Spinal cord (tissue), 9 donors: ENCODE measurements at regions not wholly inside any gene's neighbourhood (a gene's known extent, or its start where the extent isn't known, plus 50 kb on each side); places are given as distances from the start of the nearest gene placed in this dataset.

Source experiments
- DNase-seq, 6 donors: peaks; one replicate each; pipeline versions ENCODE4 v3.0.0 to v3.0.0-alpha.2; 2013 to 2015; ENCODE audit warnings: low spot score in 6 of 6, low read depth in 4 of 6
- H3K27ac ChIP-seq: one replicate; pipeline ENCODE4 v1.5.1; 2013; ENCODE audit warnings: low read depth, low read length, control low read depth
- H3K27me3 ChIP-seq: one replicate; pipeline ENCODE4 v1.6.1; 2013; ENCODE audit warnings: low read length; ENCODE audit not compliant: control insufficient read depth, insufficient read depth
- H3K36me3 ChIP-seq: one replicate; pipeline ENCODE4 v1.6.1; 2013; ENCODE audit warnings: low read length; ENCODE audit not compliant: control insufficient read depth, insufficient read depth
- H3K4me1 ChIP-seq: one replicate; pipeline ENCODE4 v1.6.1; 2013; ENCODE audit warnings: low read length; ENCODE audit not compliant: control insufficient read depth, insufficient read depth
- H3K4me3 ChIP-seq: one replicate; pipeline ENCODE4 v1.5.1; 2013; ENCODE audit warnings: low read depth, low read length, control low read depth
- H3K9me3 ChIP-seq: one replicate; pipeline ENCODE4 v1.6.1; 2013; ENCODE audit warnings: low read length; ENCODE audit not compliant: control insufficient read depth, insufficient read depth
- WGBS: methylation state at CpG from one replicate; pipeline ENCODE4 v1.1.5; 2013; ENCODE audit warnings: missing lambda C conversion rate; ENCODE audit not compliant: insufficient coverage; 5-methylcytosine and 5-hydroxymethylcytosine counted together
- donor health status: healthy.

DNA sequence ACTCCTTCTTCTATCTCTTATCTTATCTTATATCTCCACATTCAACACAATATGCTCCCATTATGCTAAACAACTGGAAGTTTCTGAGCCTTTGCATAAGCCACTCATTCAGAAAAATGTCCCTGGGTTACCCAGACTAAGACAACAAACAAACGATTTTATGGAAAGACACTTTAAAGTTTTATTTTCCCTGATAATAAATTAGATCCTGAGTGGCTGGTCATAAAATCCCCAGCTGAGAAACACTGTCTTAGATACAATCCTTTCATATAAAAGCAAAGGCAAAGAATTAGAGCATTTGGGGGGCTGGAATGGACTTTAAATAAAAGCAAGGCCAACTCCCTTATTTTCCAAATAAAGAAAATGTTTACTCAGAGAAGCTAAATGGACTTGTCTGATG is 322.3 kb downstream of the GBE1 start:
- Histone ChIP-seq H3K36me3 (no peaks in the 10 kb centered on the region), H3K9me3 (no peaks in the 10 kb centered on the region), H3K27me3 (no peaks in the 10 kb centered on the region), H3K4me3 (no peak overlapping the region), H3K27ac (no peak overlapping the region), H3K4me1 (no peaks in the 10 kb centered on the region)
- WGBS = no CpG with 5 or more reads among the region's 1 CpG
- no peak for DNase-seq

DNA sequence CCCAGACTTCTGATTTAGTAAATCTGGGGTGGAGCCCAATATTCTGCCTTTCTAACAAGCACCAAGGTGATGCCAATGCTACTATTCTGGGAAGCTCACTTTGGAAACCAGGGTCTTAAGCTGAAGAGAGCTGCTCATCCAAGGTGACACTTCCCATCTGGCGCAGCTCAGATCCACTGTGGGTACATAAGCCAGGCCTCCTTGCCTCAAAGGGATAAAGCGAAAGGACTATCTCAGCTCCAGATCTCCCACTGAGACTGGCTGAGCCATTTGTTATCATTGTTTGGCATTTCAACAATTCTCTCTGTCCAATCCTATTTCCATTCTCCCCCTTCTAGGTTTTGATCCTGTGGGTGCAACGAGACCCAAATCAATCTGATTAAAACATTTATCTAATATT is 323.8 kb downstream of the GBE1 start:
- Histone ChIP-seq H3K36me3 (no peaks in the 10 kb centered on the region), H3K27me3 (no peaks in the 10 kb centered on the region), H3K9me3 (no peaks in the 10 kb centered on the region), H3K27ac (no peak overlapping the region), H3K4me1 (no peaks in the 10 kb centered on the region), H3K4me3 (no peak overlapping the region)
- no peak for DNase-seq
- 100% methylated on average over 1 of the region's 3 CpGs for WGBS

DNA sequence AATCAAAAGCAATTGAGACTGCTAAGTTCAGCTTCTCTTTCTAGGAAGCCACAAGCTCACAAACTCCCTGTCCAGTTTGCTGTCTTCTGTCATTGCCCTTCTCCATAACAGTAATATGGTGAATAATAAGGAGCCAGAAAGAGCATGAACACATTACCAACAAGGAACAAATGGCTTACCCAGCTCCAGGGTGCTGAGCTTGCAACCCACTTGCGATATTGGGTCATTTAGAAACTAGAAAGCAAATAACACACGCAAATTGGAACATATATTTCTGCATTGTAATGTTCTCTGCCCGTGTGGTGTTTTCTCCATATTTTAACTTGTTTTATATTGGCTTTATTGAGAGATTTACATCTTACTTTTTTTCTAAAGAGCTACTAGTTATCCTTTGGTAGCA is 325.3 kb downstream of the GBE1 start:
- no peaks in the 10 kb centered on the region for H3K4me1 ChIP-seq
- no peaks in the 10 kb centered on the region for H3K27me3 ChIP-seq
- H3K4me3 ChIP-seq = no peak overlapping the region
- no CpG with 5 or more reads among the region's 3 CpGs for WGBS
- H3K27ac ChIP-seq = no peak overlapping the region
- H3K36me3 ChIP-seq = no peaks in the 10 kb centered on the region
- H3K9me3 ChIP-seq = no peaks in the 10 kb centered on the region
- DNase-seq = no peak

GRCh38 chr3:81435050-81435449 is 326.4 kb downstream of the GBE1 start:
- no peak for DNase-seq
- Histone ChIP-seq H3K4me3 (no peak overlapping the region), H3K4me1 (no peaks in the 10 kb centered on the region), H3K27me3 (no peaks in the 10 kb centered on the region), H3K27ac (no peak overlapping the region), H3K36me3 (no peaks in the 10 kb centered on the region), H3K9me3 (no peaks in the 10 kb centered on the region)
- WGBS = no CpG with 5 or more reads among the region's 1 CpG

DNA sequence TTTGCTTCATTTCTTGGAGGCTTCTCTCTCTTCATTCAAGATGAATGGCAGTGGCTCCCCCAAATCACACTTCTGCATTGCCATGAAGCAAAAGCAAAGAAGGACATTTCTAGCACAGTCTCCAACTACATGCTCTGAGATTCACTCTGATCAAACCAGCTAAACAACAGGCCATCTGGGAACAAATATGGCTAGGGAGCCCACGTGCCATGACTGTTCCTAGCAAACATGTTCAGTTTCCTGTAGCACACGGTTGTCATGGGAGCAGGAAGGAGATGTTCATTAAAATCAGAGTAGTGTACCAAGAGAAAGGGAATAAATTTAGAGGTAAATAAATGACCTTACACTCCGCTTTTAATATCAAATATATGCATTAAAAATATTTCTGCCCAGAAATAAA is 327.3 kb downstream of the GBE1 start:
- Histone ChIP-seq H3K27me3 (no peaks in the 10 kb centered on the region), H3K36me3 (no peaks in the 10 kb centered on the region), H3K27ac (no peak overlapping the region), H3K4me3 (no peak overlapping the region), H3K9me3 (no peaks in the 10 kb centered on the region), H3K4me1 (no peaks in the 10 kb centered on the region)
- WGBS = 60% methylated on average over 1 of the region's 3 CpGs
- peak in 1 of 6 donors; percentile 3 for DNase-seq

DNA sequence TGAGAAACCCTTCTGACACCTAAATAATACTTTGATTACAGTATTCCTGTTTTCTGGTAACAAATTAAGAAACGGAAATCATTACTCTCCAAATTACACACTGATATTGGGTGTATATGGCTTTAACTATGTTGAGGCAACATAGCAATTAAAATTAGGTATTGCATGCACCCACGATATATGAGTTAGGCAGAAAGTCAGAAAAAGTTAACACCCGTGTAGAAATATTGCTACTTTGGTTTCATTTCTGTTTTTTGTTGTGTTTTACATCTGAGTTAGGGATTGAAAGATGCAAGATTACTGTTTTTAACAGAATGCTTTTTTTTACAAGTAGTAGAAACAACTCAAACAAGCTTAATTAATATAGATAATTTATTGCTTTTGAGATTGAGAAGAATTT is 327.8 kb downstream of the GBE1 start:
- WGBS = 100% methylated on average over 1 of the region's 3 CpGs
- Histone ChIP-seq H3K27ac (no peak overlapping the region), H3K4me1 (no peaks in the 10 kb centered on the region), H3K27me3 (no peaks in the 10 kb centered on the region), H3K4me3 (no peak overlapping the region), H3K36me3 (no peaks in the 10 kb centered on the region), H3K9me3 (no peaks in the 10 kb centered on the region)
- DNase-seq = no peak

GRCh38 chr3:81432456-81432855 is 329.0 kb downstream of the GBE1 start:
- Histone ChIP-seq H3K4me3 (no peak overlapping the region), H3K36me3 (no peaks in the 10 kb centered on the region), H3K27ac (no peak overlapping the region), H3K9me3 (no peaks in the 10 kb centered on the region), H3K4me1 (no peaks in the 10 kb centered on the region), H3K27me3 (no peaks in the 10 kb centered on the region)
- no CpG with 5 or more reads among the region's 2 CpGs for WGBS
- DNase-seq = no peak

DNA sequence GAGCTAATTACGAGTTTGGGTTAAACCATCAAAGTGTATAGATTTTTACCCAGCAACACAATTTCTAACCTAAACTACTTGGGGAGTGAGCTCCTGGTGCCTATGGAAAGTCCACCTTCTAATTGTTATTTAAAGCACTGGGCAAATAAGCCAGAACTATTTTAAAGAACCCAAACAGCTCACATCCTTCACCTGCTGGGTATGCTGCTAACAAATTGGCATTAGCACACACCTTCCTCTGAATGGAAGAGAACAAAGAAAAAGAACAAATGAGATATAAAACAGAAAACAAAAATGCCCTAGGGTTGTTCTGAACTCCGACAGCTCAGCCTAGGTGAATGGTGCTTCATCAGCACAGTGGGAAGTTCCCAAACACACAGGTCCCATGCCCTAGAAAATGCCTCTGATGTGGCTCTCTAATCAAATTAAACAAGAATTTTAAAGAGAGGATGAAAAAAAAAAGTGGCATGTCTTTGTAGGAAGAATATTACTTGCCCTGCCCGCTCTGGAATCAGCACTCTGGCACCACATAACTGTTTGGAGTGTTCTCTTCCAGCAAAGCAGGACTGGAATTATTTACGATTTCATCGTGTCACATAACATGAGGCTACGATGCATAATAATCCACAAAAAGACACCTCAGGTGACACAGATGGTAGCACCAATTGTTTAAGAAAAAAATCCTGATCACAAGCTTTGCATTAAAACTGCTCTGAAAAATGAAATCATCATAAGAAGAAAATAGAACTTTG is 334.4 kb downstream of the GBE1 start:
- Histone ChIP-seq H3K9me3 (no peaks in the 10 kb centered on the region), H3K4me1 (no peaks in the 10 kb centered on the region), H3K27me3 (no peaks in the 10 kb centered on the region), H3K4me3 (no peak overlapping the region), H3K27ac (no peak overlapping the region), H3K36me3 (no peaks in the 10 kb centered on the region)
- no peak for DNase-seq
- 100% methylated on average over 1 of the region's 6 CpGs for WGBS

- Histone ChIP-seq H3K9me3 (no peaks in the 10 kb centered on the region), H3K4me3 (no peak overlapping the region), H3K4me1 (no peaks in the 10 kb centered on the region), H3K36me3 (no peaks in the 10 kb centered on the region), H3K27me3 (no peaks in the 10 kb centered on the region), H3K27ac (no peak overlapping the region)
- no peak for DNase-seq
- 100% methylated on average over 1 of the region's 5 CpGs for WGBS
Measured at GRCh38 chr3:81425198-81425868, 336.1 kb downstream of the GBE1 start.

- H3K9me3 ChIP-seq = no peaks in the 10 kb centered on the region
- peak in 2 of 6 donors; percentile 49 to 81 for DNase-seq
- no peaks in the 10 kb centered on the region for H3K27me3 ChIP-seq
- H3K4me3 ChIP-seq = no peak overlapping the region
- H3K4me1 ChIP-seq = no peaks in the 10 kb centered on the region
- no peak overlapping the region for H3K27ac ChIP-seq
- H3K36me3 ChIP-seq = no peaks in the 10 kb centered on the region
Measured at GRCh38 chr3:81419228-81419627, 342.2 kb downstream of the GBE1 start.
